Hindlimb muscle (tissue), 1 donor: ENCODE measurements at regions not wholly inside any gene's neighbourhood (a gene's known extent, or its start where the extent isn't known, plus 50 kb on each side); places are given as distances from the start of the nearest gene placed in this dataset.
"Not testable (repeated sequence)": the region's sequence is repeated elsewhere in the genome, so short reads cannot be mapped to it uniquely, and the experiment has no call there.

ENCODE experiments used
- DNase-seq: peaks from one replicate; pipeline ENCODE4 v3.0.0-alpha.2; 2013

GRCh38 chr10:34907743-34908430, 92.8 kb upstream of the PARD3 start:
- no peak for DNase-seq

- DNase-seq, result peak; percentile 47
Observed at GRCh38 chr10:34906067-34906965, 91.2 kb upstream of the PARD3 start.

- DNase-seq, result no peak
Observed at GRCh38 chr10:34905200-34905927, 90.3 kb upstream of the PARD3 start.

GRCh38 chr10:34904191-34904590, 89.1 kb upstream of the PARD3 start:
- DNase-seq, result no peak

- no peak for DNase-seq
Observed at GRCh38 chr10:34899161-34899560, 84.1 kb upstream of the PARD3 start.

- DNase-seq, result no peak
Observed at GRCh38 chr10:34895977-34896376, 80.9 kb upstream of the PARD3 start.

GRCh38 chr10:34895046-34895445, 80.0 kb upstream of the PARD3 start:
- DNase-seq, result not testable (repeated sequence)

GRCh38 chr10:34892521-34892920, 77.4 kb upstream of the PARD3 start:
- not testable (repeated sequence) for DNase-seq

GRCh38 chr10:34890939-34891338, 75.8 kb upstream of the PARD3 start:
- DNase-seq, result no peak

- DNase-seq, result no peak
Observed at GRCh38 chr10:34889004-34889869, 74.1 kb upstream of the PARD3 start.

- no peak for DNase-seq
Observed at GRCh38 chr10:34886906-34887642, 72.0 kb upstream of the PARD3 start.

- no peak for DNase-seq
Observed at GRCh38 chr10:34885898-34886297, 70.8 kb upstream of the PARD3 start.

GRCh38 chr10:34885011-34885410, 69.9 kb upstream of the PARD3 start:
- DNase-seq, result no peak

GRCh38 chr10:34884272-34884952, 69.3 kb upstream of the PARD3 start:
- DNase-seq, result no peak

- no peak for DNase-seq
Observed at GRCh38 chr10:34880817-34881216, 65.7 kb upstream of the PARD3 start.

GRCh38 chr10:34878651-34879050, 63.6 kb upstream of the PARD3 start:
- DNase-seq, result not testable (repeated sequence)

GRCh38 chr10:34875061-34875460, 60.0 kb upstream of the PARD3 start:
- DNase-seq, result no peak

- no peak for DNase-seq
Observed at GRCh38 chr10:34872820-34873219, 57.7 kb upstream of the PARD3 start.

GRCh38 chr10:34869135-34869836, 54.2 kb upstream of the PARD3 start:
- DNase-seq, result no peak

GRCh38 chr10:34868589-34868988, 53.5 kb upstream of the PARD3 start:
- DNase-seq, result no peak
